SK-N-SH (cell line): ENCODE measurements at regions not wholly inside any gene's neighbourhood (a gene's known extent, or its start where the extent isn't known, plus 50 kb on each side); places are given as distances from the start of the nearest gene placed in this dataset.
"Not testable (repeated sequence)": the region's sequence is repeated elsewhere in the genome, so short reads cannot be mapped to it uniquely, and the experiment has no call there.

Source experiments
- CTCF ChIA-PET: fragments of 300-600, 350-600 bp; formaldehyde crosslinking; extraction: SDS; loops from one replicate; lab custom pipeline; 2021; lab: Yijun Ruan, JAX
- POLR2A ChIA-PET: fragments of 350-600 bp; sonication (Branson Sonifier 250); formaldehyde crosslinking; extraction: SDS; loops from one replicate; lab custom pipeline; 2020; ENCODE audit warnings: antibody characterized with exemption, inconsistent platforms; lab: Yijun Ruan, JAX
- DNase-seq: peaks from one replicate; pipeline ENCODE4 v3.0.0; 2012
- H2AFZ ChIP-seq: fragments of 200-600 bp; sonication (generic); 2 replicates; pipeline ENCODE4 v1.8.1; 2016; ENCODE audit warnings: antibody characterized with exemption, mild to moderate bottlenecking, low read depth
- H3F3A ChIP-seq: fragments of 200-600 bp; sonication (generic); replicated peaks from 2 replicates; pipeline ENCODE3; 2016; ENCODE audit warnings: antibody characterized with exemption, mild to moderate bottlenecking; ENCODE audit not compliant: insufficient read depth
- H3K27ac ChIP-seq, 2 experiments: fragments of 200-500 bp in 1 of 2; fragments of 200-600 bp in 1 of 2; sonication (Bioruptor generic) in 1 of 2; sonication (generic), shearing (Covaris generic) in 1 of 2; 2 replicates each; pipeline versions ENCODE4 v1.5.1 to v1.6.1; 2014 to 2016; ENCODE audit warnings: low read depth in 2 of 2, inconsistent platforms in 1 of 2, low read length in 1 of 2, mild to moderate bottlenecking in 1 of 2, mixed read lengths in 1 of 2
- H3K27me3 ChIP-seq: fragments of 200-600 bp; sonication (generic), shearing (Covaris generic); 2 replicates; pipeline ENCODE4 v1.6.1; 2016; ENCODE audit warnings: mixed run types; ENCODE audit not compliant: insufficient read depth
- H3K36me3 ChIP-seq, 2 experiments: fragments of 200-500 bp in 1 of 2; fragments of 200-600 bp in 1 of 2; sonication (Bioruptor generic) in 1 of 2; sonication (generic) in 1 of 2; replicated peaks in 1 of 2; 2 replicates each; pipeline versions ENCODE3 to v1.5.1; 2014 to 2016; ENCODE audit warnings: low read length in 1 of 2, mild to moderate bottlenecking in 1 of 2; ENCODE audit not compliant: insufficient read depth in 2 of 2, control insufficient read depth in 1 of 2
- H3K4me1 ChIP-seq, 2 experiments: fragments of 200-500 bp in 1 of 2; fragments of 200-600 bp in 1 of 2; sonication (Bioruptor generic) in 1 of 2; sonication (generic), shearing (Covaris generic) in 1 of 2; 2 replicates each; pipeline versions ENCODE4 v1.5.1 to v1.6.1; 2014 to 2016; ENCODE audit warnings: low read depth in 1 of 2, low read length in 1 of 2, mixed run types in 1 of 2; ENCODE audit not compliant: insufficient read depth in 2 of 2, control insufficient read depth in 1 of 2
- H3K4me2 ChIP-seq: fragments of 200-600 bp; sonication (generic), shearing (Covaris generic); 2 replicates; pipeline ENCODE4 v1.6.1; 2017; ENCODE audit warnings: mixed run types
- H3K4me3 ChIP-seq, 2 experiments: fragments of 200-500 bp in 1 of 2; fragments of 200-600 bp in 1 of 2; sonication (Bioruptor generic) in 1 of 2; sonication (generic), shearing (Covaris generic) in 1 of 2; 2 replicates each; pipeline versions ENCODE4 v1.5.1 to v1.8.1; 2014 to 2016; ENCODE audit warnings: low read depth in 2 of 2, inconsistent platforms in 1 of 2, low read length in 1 of 2, mild to moderate bottlenecking in 1 of 2, mixed read lengths in 1 of 2, moderate library complexity in 1 of 2
- H3K79me2 ChIP-seq: fragments of 200-600 bp; sonication (generic); 2 replicates; pipeline ENCODE4 v1.8.1; 2017; ENCODE audit warnings: mild to moderate bottlenecking; ENCODE audit not compliant: insufficient read depth
- H3K9ac ChIP-seq: fragments of 200-600 bp; sonication (generic); 2 replicates; pipeline ENCODE4 v1.6.1; 2017; ENCODE audit warnings: mixed run types
- H3K9me2 ChIP-seq: fragments of 200-600 bp; sonication (generic); 2 replicates; pipeline ENCODE4 v1.6.1; 2017; ENCODE audit warnings: mixed run types
- H3K9me3 ChIP-seq: fragments of 200-600 bp; sonication (generic); 2 replicates; pipeline ENCODE4 v1.6.1; 2017; ENCODE audit warnings: mixed run types, mild to moderate bottlenecking, moderate library complexity
- H4K20me1 ChIP-seq: fragments of 200-600 bp; sonication (generic); 2 replicates; pipeline ENCODE4 v1.6.1; 2017; ENCODE audit warnings: mild to moderate bottlenecking, mixed run types; ENCODE audit not compliant: insufficient read depth
- FOSL2 ChIP-seq: IDR thresholded peaks from 2 replicates; pipeline ENCODE4 v1.4.0; 2012; ENCODE audit warnings: low read depth, mild to moderate bottlenecking, moderate library complexity, borderline replicate concordance
- RAD21 ChIP-seq: IDR thresholded peaks from 2 replicates; pipeline ENCODE4 v1.6.1; 2012; ENCODE audit warnings: mild to moderate bottlenecking, low read length
- SIN3A ChIP-seq: IDR thresholded peaks from 2 replicates; pipeline ENCODE4 v1.6.1; 2012; ENCODE audit warnings: low read depth, mild to moderate bottlenecking, low read length, moderate library complexity, borderline replicate concordance
- SMC3 ChIP-seq: IDR thresholded peaks from 2 replicates; pipeline ENCODE4 v1.6.1; 2012; ENCODE audit warnings: low read depth, low read length, improper control_type of control experiment
- TAF1 ChIP-seq: IDR thresholded peaks from 2 replicates; pipeline ENCODE4 v1.6.1; 2012; ENCODE audit warnings: low read depth, mild to moderate bottlenecking, low read length, moderate library complexity, borderline replicate concordance
- WGBS: methylation state at CpG from one replicate; pipeline ENCODE4 v1.1.6; 2017; ENCODE audit warnings: low lambda C conversion rate; 5-methylcytosine and 5-hydroxymethylcytosine counted together
- TF ChIP-seq, protein P1 (sequence below): fragments of 150-350 bp; IDR thresholded peaks from 2 replicates; pipeline ENCODE4 v1.6.1; 2017; ENCODE audit warnings: antibody characterized with exemption, low read length, low read depth, borderline replicate concordance
- TF ChIP-seq, protein P2 (sequence below): IDR thresholded peaks from 2 replicates; pipeline ENCODE4 v1.6.1; 2012; ENCODE audit warnings: mild to moderate bottlenecking, low read depth, low read length, moderate library complexity
- TF ChIP-seq, protein P3 (sequence below): fragments of 150-350 bp; IDR thresholded peaks from 2 replicates; pipeline ENCODE4 v1.6.1; 2016; ENCODE audit warnings: mild to moderate bottlenecking, low read depth, low read length
- TF ChIP-seq, protein P4 (sequence below): IDR thresholded peaks from 2 replicates; pipeline ENCODE4 v1.4.0; 2012; ENCODE audit warnings: low read depth, borderline replicate concordance

DNA sequence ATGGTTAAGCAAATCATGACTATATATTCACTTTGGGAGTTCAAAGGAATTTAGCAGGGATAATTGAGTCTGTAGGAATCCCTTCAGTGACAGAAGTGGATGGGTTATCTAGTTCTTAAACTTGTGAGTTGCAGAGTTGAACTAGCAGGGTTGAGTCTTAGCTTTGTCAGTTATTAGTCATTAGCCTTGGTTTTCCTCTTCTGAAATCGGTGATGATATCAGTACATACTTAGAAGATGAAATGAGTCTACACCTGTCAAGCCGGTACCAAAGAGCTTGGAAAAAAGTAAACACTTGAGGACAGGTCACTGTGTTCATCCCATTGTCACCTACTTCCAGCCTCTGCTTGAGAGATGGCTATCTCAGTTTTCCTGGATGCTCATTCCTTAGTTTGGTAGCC is 73.5 kb downstream of the BUB3 start:
- Histone ChIP-seq H3K9ac (no peak overlapping the region), H3F3A (no peaks in the 10 kb centered on the region)
- no peak for TF ChIP-seq SMC3
- TF ChIP-seq FOSL2 = no peak
- TF ChIP-seq RAD21 = no peak
- TF ChIP-seq, protein P1, sequence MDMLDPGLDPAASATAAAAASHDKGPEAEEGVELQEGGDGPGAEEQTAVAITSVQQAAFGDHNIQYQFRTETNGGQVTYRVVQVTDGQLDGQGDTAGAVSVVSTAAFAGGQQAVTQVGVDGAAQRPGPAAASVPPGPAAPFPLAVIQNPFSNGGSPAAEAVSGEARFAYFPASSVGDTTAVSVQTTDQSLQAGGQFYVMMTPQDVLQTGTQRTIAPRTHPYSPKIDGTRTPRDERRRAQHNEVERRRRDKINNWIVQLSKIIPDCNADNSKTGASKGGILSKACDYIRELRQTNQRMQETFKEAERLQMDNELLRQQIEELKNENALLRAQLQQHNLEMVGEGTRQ = no peak
- TF ChIP-seq, all 33 proteins: peak for 0
- H3K4me2 ChIP-seq = no peak overlapping the region
- CTCF ChIA-PET = interaction anchor here (1.3 kb wide), 1 partner anchor 34 kb away, joined by 3 read pairs; no protein-coding TSS in a partner anchor
- no peaks in the 10 kb centered on the region for H3K9me3 ChIP-seq
- POLR2A ChIA-PET = no interaction called here
- no peak for DNase-seq
- H2AFZ ChIP-seq = no peak overlapping the region
- H3K79me2 ChIP-seq = no peaks in the 10 kb centered on the region
- no peaks in the 10 kb centered on the region for H4K20me1 ChIP-seq
- H3K4me1 ChIP-seq = no peaks in the 10 kb centered on the region
- H3K4me3 ChIP-seq = no peak overlapping the region
- no peaks in the 10 kb centered on the region for H3K9me2 ChIP-seq
- H3K27ac ChIP-seq = no peak overlapping the region
- no peaks in the 10 kb centered on the region for H3K27me3 ChIP-seq
- H3K36me3 ChIP-seq = no peaks in the 10 kb centered on the region
- WGBS = 27% methylated on average over 2 of the region's 2 CpGs

DNA sequence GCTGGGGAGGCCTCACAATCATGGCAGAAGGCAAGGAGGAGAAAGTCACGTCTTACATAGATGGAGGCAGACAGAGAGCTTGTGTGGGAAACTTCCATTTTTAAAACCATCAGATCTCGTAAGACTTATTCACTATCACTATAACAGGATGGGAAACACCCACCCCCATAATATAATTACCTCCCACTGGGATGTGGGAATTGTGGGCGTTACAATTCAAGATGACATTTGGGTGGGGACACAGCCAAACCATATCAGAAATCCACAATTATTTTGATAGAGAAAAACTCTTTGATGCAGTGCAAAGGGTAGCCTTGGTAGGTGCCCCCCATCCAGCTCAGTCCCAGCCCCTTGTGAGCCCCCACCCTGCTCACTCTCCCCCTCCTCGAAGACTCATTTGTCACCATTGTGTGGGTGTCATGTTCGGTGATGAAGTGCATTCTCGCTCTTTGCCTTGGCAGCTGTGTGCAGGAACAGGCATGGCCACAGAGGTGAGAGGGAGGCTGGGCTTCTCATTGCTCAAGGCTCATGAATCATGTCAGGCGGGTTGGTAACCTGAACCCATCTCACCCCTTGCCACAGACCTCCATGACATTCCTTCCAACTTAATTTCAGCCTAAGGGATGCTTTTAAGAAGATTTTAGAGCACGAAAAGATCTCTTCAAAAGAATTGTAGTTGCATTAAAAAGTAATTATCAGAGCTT is 75.9 kb downstream of the BUB3 start:
- WGBS = 34% methylated on average over 8 of the region's 8 CpGs
- ChIA-PET CTCF (interaction anchor here (1.0 kb wide), 1 partner anchor 12 kb away, joined by 3 read pairs; no protein-coding TSS in a partner anchor), POLR2A (no interaction called here)

DNA sequence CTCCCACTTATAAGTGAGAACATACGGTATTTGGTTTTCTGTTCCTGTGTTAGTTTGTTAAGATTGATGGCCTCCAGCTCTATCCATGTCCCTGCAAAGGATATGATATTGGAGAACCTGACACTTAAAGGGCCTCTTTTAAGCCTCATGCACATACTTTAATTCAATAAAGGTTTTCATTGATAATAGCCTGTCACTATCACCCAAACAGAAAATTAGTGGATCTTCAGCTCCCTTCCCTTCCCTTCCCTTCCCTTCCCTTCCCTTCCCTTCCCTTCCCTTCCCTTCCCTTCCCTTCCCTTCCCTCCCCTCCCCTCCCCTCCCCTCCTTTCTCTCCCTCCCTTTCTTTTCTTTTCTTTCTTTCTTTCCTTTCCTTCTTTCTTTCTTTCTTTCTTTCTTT is 78.7 kb downstream of the BUB3 start:
- H3K9me3 ChIP-seq, H3K9me2 ChIP-seq, H3K4me1 ChIP-seq, H3F3A ChIP-seq, POLR2A ChIA-PET, H3K27ac ChIP-seq, H3K79me2 ChIP-seq, H3K27me3 ChIP-seq, H2AFZ ChIP-seq, H3K4me3 ChIP-seq, H4K20me1 ChIP-seq, CTCF ChIA-PET, H3K36me3 ChIP-seq, DNase-seq, H3K4me2 ChIP-seq, H3K9ac ChIP-seq: not testable (repeated sequence)
- WGBS = 67% methylated on average over 1 of the region's 1 CpG

More for the DNA sequence above, 75.9 kb downstream of the BUB3 start:
- H3K79me2 ChIP-seq = no peaks in the 10 kb centered on the region
- TF ChIP-seq TAF1 = no peak
- TF ChIP-seq SIN3A = no peak
- TF ChIP-seq, protein P2, sequence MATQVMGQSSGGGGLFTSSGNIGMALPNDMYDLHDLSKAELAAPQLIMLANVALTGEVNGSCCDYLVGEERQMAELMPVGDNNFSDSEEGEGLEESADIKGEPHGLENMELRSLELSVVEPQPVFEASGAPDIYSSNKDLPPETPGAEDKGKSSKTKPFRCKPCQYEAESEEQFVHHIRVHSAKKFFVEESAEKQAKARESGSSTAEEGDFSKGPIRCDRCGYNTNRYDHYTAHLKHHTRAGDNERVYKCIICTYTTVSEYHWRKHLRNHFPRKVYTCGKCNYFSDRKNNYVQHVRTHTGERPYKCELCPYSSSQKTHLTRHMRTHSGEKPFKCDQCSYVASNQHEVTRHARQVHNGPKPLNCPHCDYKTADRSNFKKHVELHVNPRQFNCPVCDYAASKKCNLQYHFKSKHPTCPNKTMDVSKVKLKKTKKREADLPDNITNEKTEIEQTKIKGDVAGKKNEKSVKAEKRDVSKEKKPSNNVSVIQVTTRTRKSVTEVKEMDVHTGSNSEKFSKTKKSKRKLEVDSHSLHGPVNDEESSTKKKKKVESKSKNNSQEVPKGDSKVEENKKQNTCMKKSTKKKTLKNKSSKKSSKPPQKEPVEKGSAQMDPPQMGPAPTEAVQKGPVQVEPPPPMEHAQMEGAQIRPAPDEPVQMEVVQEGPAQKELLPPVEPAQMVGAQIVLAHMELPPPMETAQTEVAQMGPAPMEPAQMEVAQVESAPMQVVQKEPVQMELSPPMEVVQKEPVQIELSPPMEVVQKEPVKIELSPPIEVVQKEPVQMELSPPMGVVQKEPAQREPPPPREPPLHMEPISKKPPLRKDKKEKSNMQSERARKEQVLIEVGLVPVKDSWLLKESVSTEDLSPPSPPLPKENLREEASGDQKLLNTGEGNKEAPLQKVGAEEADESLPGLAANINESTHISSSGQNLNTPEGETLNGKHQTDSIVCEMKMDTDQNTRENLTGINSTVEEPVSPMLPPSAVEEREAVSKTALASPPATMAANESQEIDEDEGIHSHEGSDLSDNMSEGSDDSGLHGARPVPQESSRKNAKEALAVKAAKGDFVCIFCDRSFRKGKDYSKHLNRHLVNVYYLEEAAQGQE = no peak
- TF ChIP-seq, protein P3, sequence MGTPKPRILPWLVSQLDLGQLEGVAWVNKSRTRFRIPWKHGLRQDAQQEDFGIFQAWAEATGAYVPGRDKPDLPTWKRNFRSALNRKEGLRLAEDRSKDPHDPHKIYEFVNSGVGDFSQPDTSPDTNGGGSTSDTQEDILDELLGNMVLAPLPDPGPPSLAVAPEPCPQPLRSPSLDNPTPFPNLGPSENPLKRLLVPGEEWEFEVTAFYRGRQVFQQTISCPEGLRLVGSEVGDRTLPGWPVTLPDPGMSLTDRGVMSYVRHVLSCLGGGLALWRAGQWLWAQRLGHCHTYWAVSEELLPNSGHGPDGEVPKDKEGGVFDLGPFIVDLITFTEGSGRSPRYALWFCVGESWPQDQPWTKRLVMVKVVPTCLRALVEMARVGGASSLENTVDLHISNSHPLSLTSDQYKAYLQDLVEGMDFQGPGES = no peak
- TF ChIP-seq, protein P4, sequence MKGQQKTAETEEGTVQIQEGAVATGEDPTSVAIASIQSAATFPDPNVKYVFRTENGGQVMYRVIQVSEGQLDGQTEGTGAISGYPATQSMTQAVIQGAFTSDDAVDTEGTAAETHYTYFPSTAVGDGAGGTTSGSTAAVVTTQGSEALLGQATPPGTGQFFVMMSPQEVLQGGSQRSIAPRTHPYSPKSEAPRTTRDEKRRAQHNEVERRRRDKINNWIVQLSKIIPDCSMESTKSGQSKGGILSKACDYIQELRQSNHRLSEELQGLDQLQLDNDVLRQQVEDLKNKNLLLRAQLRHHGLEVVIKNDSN = no peak
- no peaks in the 10 kb centered on the region for H3K4me1 ChIP-seq
- H3K27me3 ChIP-seq = no peaks in the 10 kb centered on the region
- H3K4me3 ChIP-seq = no peak overlapping the region
- no peak overlapping the region for H2AFZ ChIP-seq
- H3K4me2 ChIP-seq = no peak overlapping the region
- no peak for DNase-seq
- no peaks in the 10 kb centered on the region for H3K9me2 ChIP-seq
- H3K9ac ChIP-seq = no peak overlapping the region
- H3F3A ChIP-seq = no peaks in the 10 kb centered on the region
- no peaks in the 10 kb centered on the region for H4K20me1 ChIP-seq
- H3K9me3 ChIP-seq = no peaks in the 10 kb centered on the region
- H3K27ac ChIP-seq = no peak overlapping the region
- no peaks in the 10 kb centered on the region for H3K36me3 ChIP-seq
